GM20000 (cell line): ENCODE measurements at regions not wholly inside any gene's neighbourhood (a gene's known extent, or its start where the extent isn't known, plus 50 kb on each side); places are given as distances from the start of the nearest gene placed in this dataset.

ENCODE experiments used
- DNase-seq: peaks from one replicate; pipeline ENCODE4 v3.0.0; 2012; ENCODE audit warnings: low spot score
- CTCF ChIP-seq: IDR thresholded peaks from 2 replicates; pipeline ENCODE4 v1.5.1; 2012; ENCODE audit warnings: mild to moderate bottlenecking, control low read depth; ENCODE audit errors: extremely low read depth, missing control alignments

- DNase-seq = no peak
- TF ChIP-seq CTCF = no peak
These were observed 75.1 kb upstream of the TANK start for GRCh38 chr2:161085149-161085548.

- TF ChIP-seq CTCF = no peak
- DNase-seq = peak; percentile 34
These were observed 71.4 kb upstream of the TANK start for GRCh38 chr2:161088658-161089350.

- peak; percentile 29 for DNase-seq
- no peak for TF ChIP-seq CTCF
These were observed 69.8 kb upstream of the TANK start for GRCh38 chr2:161090411-161090810.

- no peak for TF ChIP-seq CTCF
- DNase-seq = no peak
These were observed 64.9 kb upstream of the TANK start for GRCh38 chr2:161095314-161095713.

- no peak for TF ChIP-seq CTCF
- no peak for DNase-seq
These were observed 63.9 kb upstream of the TANK start for GRCh38 chr2:161096336-161096735.

GRCh38 chr2:161097157-161097556 is 63.1 kb upstream of the TANK start:
- no peak for TF ChIP-seq CTCF

GRCh38 chr2:161100211-161100895 is 59.9 kb upstream of the TANK start:
- no peak for TF ChIP-seq CTCF
- no peak for DNase-seq

More at GRCh38 chr2:161097157-161097556, 63.1 kb upstream of the TANK start:
- DNase-seq = no peak
